H9 (cell line): ENCODE measurements at regions not wholly inside any gene's neighbourhood (a gene's known extent, or its start where the extent isn't known, plus 50 kb on each side); places are given as distances from the start of the nearest gene placed in this dataset.

ENCODE experiments used
- DNase-seq: peaks from one replicate; pipeline ENCODE4 v3.0.0-alpha.2; 2017
- H2AFZ ChIP-seq: one replicate; pipeline ENCODE4 v1.6.1; 2013; ENCODE audit warnings: mild to moderate bottlenecking, low read length, control low read depth, moderate library complexity
- H2AK5ac ChIP-seq: 2 replicates; pipeline ENCODE4 v1.6.1; 2013; ENCODE audit warnings: low read length, control low read depth, mixed read lengths; ENCODE audit not compliant: insufficient read length
- H2BK120ac ChIP-seq: one replicate; pipeline ENCODE4 v1.6.1; 2013; ENCODE audit warnings: low read depth, mild to moderate bottlenecking, low read length, control low read depth, inconsistent platforms; ENCODE audit not compliant: poor library complexity, severe bottlenecking
- H2BK12ac ChIP-seq: 2 replicates; pipeline ENCODE4 v1.6.1; 2013; ENCODE audit warnings: low read length, control low read depth, mixed read lengths, low read depth; ENCODE audit not compliant: insufficient read length
- H2BK15ac ChIP-seq: 2 replicates; pipeline ENCODE4 v1.6.1; 2013; ENCODE audit warnings: low read depth, low read length, control low read depth
- H2BK20ac ChIP-seq: one replicate; pipeline ENCODE4 v1.6.1; 2013; ENCODE audit warnings: low read depth, mild to moderate bottlenecking, low read length, control low read depth, inconsistent platforms; ENCODE audit not compliant: poor library complexity, severe bottlenecking
- H2BK5ac ChIP-seq: 2 replicates; pipeline ENCODE4 v1.6.1; 2013; ENCODE audit warnings: low read length, control low read depth, mixed read lengths; ENCODE audit not compliant: insufficient read length
- H3K14ac ChIP-seq: 2 replicates; pipeline ENCODE4 v1.6.1; 2013; ENCODE audit warnings: low read length, control low read depth; ENCODE audit not compliant: insufficient read depth
- H3K18ac ChIP-seq: 2 replicates; pipeline ENCODE4 v1.6.1; 2013; ENCODE audit warnings: low read depth, mild to moderate bottlenecking, mixed read lengths, low read length, control low read depth; ENCODE audit not compliant: insufficient read length
- H3K23ac ChIP-seq: 2 replicates; pipeline ENCODE4 v1.6.1; 2013; ENCODE audit warnings: low read length, control low read depth, mixed read lengths, low read depth; ENCODE audit not compliant: insufficient read length
- H3K23me2 ChIP-seq: 2 replicates; pipeline ENCODE4 v1.6.1; 2013; ENCODE audit warnings: low read depth, mild to moderate bottlenecking, mixed read lengths, low read length, control low read depth; ENCODE audit not compliant: insufficient read length, poor library complexity, severe bottlenecking
- H3K27ac ChIP-seq: 2 replicates; pipeline ENCODE4 v1.5.1; 2013; ENCODE audit warnings: low read length, control low read depth, mixed read lengths, low read depth; ENCODE audit not compliant: insufficient read length
- H3K27me3 ChIP-seq: 2 replicates; pipeline ENCODE4 v1.6.1; 2013; ENCODE audit warnings: low read length, control low read depth, inconsistent platforms; ENCODE audit not compliant: insufficient read depth
- H3K4ac ChIP-seq: 2 replicates; pipeline ENCODE4 v1.6.1; 2013; ENCODE audit warnings: low read depth, mild to moderate bottlenecking, control low read depth, inconsistent platforms, low read length, moderate library complexity
- H3K4me1 ChIP-seq: 2 replicates; pipeline ENCODE4 v1.6.1; 2013; ENCODE audit warnings: low read length, control low read depth, inconsistent platforms; ENCODE audit not compliant: insufficient read depth
- H3K4me2 ChIP-seq: 2 replicates; pipeline ENCODE4 v1.6.1; 2013; ENCODE audit warnings: low read length, control low read depth, mixed read lengths; ENCODE audit not compliant: insufficient read length, insufficient read depth
- H3K56ac ChIP-seq: 2 replicates; pipeline ENCODE4 v1.6.1; 2013; ENCODE audit warnings: low read depth, mild to moderate bottlenecking, mixed read lengths, low read length, control low read depth; ENCODE audit not compliant: insufficient read length
- H3K79me1 ChIP-seq: 2 replicates; pipeline ENCODE4 v1.6.1; 2013; ENCODE audit warnings: low read depth, mild to moderate bottlenecking, moderate library complexity, low read length, control low read depth, inconsistent platforms; ENCODE audit not compliant: insufficient read depth, poor library complexity, severe bottlenecking
- H3K79me2 ChIP-seq: 2 replicates; pipeline ENCODE4 v1.6.1; 2013; ENCODE audit warnings: low read length, control low read depth, inconsistent platforms; ENCODE audit not compliant: insufficient read depth
- H3K9ac ChIP-seq: 2 replicates; pipeline ENCODE4 v1.6.1; 2013; ENCODE audit warnings: low read length, control low read depth, mixed read lengths; ENCODE audit not compliant: insufficient read length; ENCODE audit errors: extremely low read depth
- H3K9me3 ChIP-seq: one replicate; pipeline ENCODE4 v1.6.1; 2013; ENCODE audit warnings: low read depth, low read length, inconsistent platforms; ENCODE audit not compliant: control insufficient read depth
- H3T11ph ChIP-seq: one replicate; pipeline ENCODE4 v1.6.1; 2013; ENCODE audit warnings: mild to moderate bottlenecking, low read length, control low read depth, inconsistent platforms
- H4K20me1 ChIP-seq: one replicate; pipeline ENCODE4 v1.6.1; 2013; ENCODE audit not compliant: control insufficient read depth, insufficient read length, insufficient read depth
- H4K5ac ChIP-seq: 2 replicates; pipeline ENCODE4 v1.6.1; 2013; ENCODE audit warnings: low read depth, mild to moderate bottlenecking, mixed read lengths, low read length, control low read depth; ENCODE audit not compliant: insufficient read length
- H4K8ac ChIP-seq: replicated peaks from 2 replicates; pipeline ENCODE4 v1.6.1; 2013; ENCODE audit warnings: low read length, control low read depth, mixed read lengths, low read depth; ENCODE audit not compliant: insufficient read length
- H4K91ac ChIP-seq: 2 replicates; pipeline ENCODE4 v1.6.1; 2013; ENCODE audit warnings: low read depth, mild to moderate bottlenecking, moderate library complexity, mixed read lengths, low read length, control low read depth; ENCODE audit not compliant: insufficient read length
- H3K27ac Mint-ChIP-seq, 3 experiments: 2 replicates in 2 of 3; 3 replicates in 1 of 3; pipeline ENCODE4 v1.8.0; 2020 to 2021; ENCODE audit warnings: mixed read lengths in 3 of 3, mild to moderate bottlenecking in 1 of 3, moderate library complexity in 1 of 3
- H3K27me3 Mint-ChIP-seq: 2 replicates; pipeline ENCODE4 v1.8.0; 2021; ENCODE audit warnings: low read depth, mild to moderate bottlenecking, moderate library complexity, mixed read lengths
- H3K36me3 Mint-ChIP-seq, 3 experiments: 2 replicates in 2 of 3; 3 replicates in 1 of 3; pipeline ENCODE4 v1.8.0; 2020 to 2021; ENCODE audit warnings: low read depth in 3 of 3, mixed read lengths in 3 of 3; ENCODE audit not compliant: insufficient read depth in 1 of 3
- H3K4me1 Mint-ChIP-seq, 2 experiments: 2 replicates each; pipeline ENCODE4 v1.8.0; 2020; ENCODE audit warnings: mixed read lengths in 2 of 2
- H3K4me3 Mint-ChIP-seq, 2 experiments: 2 replicates in 1 of 2; 3 replicates in 1 of 2; pipeline ENCODE4 v1.8.0; 2020 to 2021; ENCODE audit warnings: mild to moderate bottlenecking in 2 of 2, mixed read lengths in 2 of 2, moderate library complexity in 1 of 2
- H3K9me3 Mint-ChIP-seq, 2 experiments: 2 replicates in 1 of 2; 3 replicates in 1 of 2; pipeline ENCODE4 v1.8.0; 2020; ENCODE audit warnings: mild to moderate bottlenecking in 2 of 2, mixed read lengths in 2 of 2, moderate library complexity in 1 of 2
- CTCF ChIP-seq: fragments of 200-600 bp; sonication (generic); conservative IDR thresholded peaks from 3 replicates; pipeline ENCODE4 v1.8.0; 2021; ENCODE audit warnings: antibody characterized with exemption, mild to moderate bottlenecking
- WGBS: extraction: QIAGEN DNeasy Blood & Tissue Kit; methylation state at CpG from one replicate; pipeline ENCODE4 v1.1.7; 2013; ENCODE audit warnings: missing lambda C conversion rate, low lambda C conversion rate, mixed read lengths; ENCODE audit not compliant: insufficient read length; ENCODE audit errors: extremely low coverage; 5-methylcytosine and 5-hydroxymethylcytosine counted together

- Histone ChIP-seq H4K8ac (no peak overlapping the region), H3K4me1 (no peaks in the 10 kb centered on the region), H4K5ac (no peak overlapping the region), H4K20me1 (no peaks in the 10 kb centered on the region), H3K18ac (no peak overlapping the region), H3K27ac (no peak overlapping the region), H2BK20ac (no peak overlapping the region), H2BK15ac (no peak overlapping the region), H3T11ph (no peak overlapping the region), H3K23ac (no peak overlapping the region), H3K9ac (no peak overlapping the region), H3K56ac (no peak overlapping the region), H2BK12ac (no peak overlapping the region), H2BK120ac (no peak overlapping the region), H2AFZ (no peak overlapping the region), H3K23me2 (no peaks in the 10 kb centered on the region), H3K4me2 (no peak overlapping the region), H3K79me1 (no peaks in the 10 kb centered on the region), H3K9me3 (no peaks in the 10 kb centered on the region), H2BK5ac (no peak overlapping the region), H3K79me2 (no peaks in the 10 kb centered on the region), H3K14ac (no peak overlapping the region), H3K4ac (no peak overlapping the region), H2AK5ac (no peak overlapping the region), H4K91ac (no peak overlapping the region), H3K27me3 (no peaks in the 10 kb centered on the region)
- H3K36me3 Mint-ChIP-seq = no peaks in the 10 kb centered on the region
- no peak overlapping the region for H3K4me3 Mint-ChIP-seq
- peaks cover 5 to 6% of the 10 kb centered on the region in 2 experiments for H3K4me1 Mint-ChIP-seq
- H3K27me3 Mint-ChIP-seq = no peaks in the 10 kb centered on the region
- no CpG with 5 or more reads among the region's 3 CpGs for WGBS
- TF ChIP-seq CTCF = no peak
- no peak overlapping the region for H3K27ac Mint-ChIP-seq
- no peak for DNase-seq
- H3K9me3 Mint-ChIP-seq = no peaks in the 10 kb centered on the region
Observed at GRCh38 chr5:93206203-93206602, 374.8 kb downstream of the NR2F1-AS1 start.
